SK-N-SH treated with all-trans-retinoic acid at 6 μM for 48 hours (cell line): ENCODE measurements at regions not wholly inside any gene's neighbourhood (a gene's known extent, or its start where the extent isn't known, plus 50 kb on each side); places are given as distances from the start of the nearest gene placed in this dataset.

Source experiments
- ATAC-seq: fragments of 200-7000 bp; cut with Tn5 transposase; 3 replicates; pipeline ENCODE4 v1.9.1; 2020; ENCODE audit warnings: mild to moderate bottlenecking, moderate library complexity
- ARNTL ChIP-seq: fragments of 450-650 bp; formaldehyde crosslinking; IDR thresholded peaks from 2 replicates; pipeline ENCODE4 v1.5.0; 2020; ENCODE audit warnings: low read depth, mild to moderate bottlenecking, moderate library complexity, borderline replicate concordance
- BACH2 ChIP-seq: fragments of 250-450 bp; sonication (Bioruptor Pico); IDR thresholded peaks from 2 replicates; pipeline ENCODE4 v1.9.0; 2021; ENCODE audit warnings: mild to moderate bottlenecking, borderline replicate concordance
- CSDC2 ChIP-seq: fragments of 250-450 bp; sonication (Bioruptor Pico); IDR thresholded peaks from 2 replicates; pipeline ENCODE4 v1.5.0; 2020; ENCODE audit warnings: mild to moderate bottlenecking, moderate library complexity
- GLIS3 ChIP-seq: fragments of 250-450 bp; sonication (Bioruptor Pico); IDR thresholded peaks from 2 replicates; pipeline ENCODE4 v1.5.0; 2020; ENCODE audit warnings: mild to moderate bottlenecking, moderate library complexity
- ISL1 ChIP-seq: fragments of 250-450 bp; sonication (Bioruptor Pico); IDR thresholded peaks from 2 replicates; pipeline ENCODE4 v2.1.2; 2022; ENCODE audit warnings: mild to moderate bottlenecking, moderate library complexity
- PPARA ChIP-seq: fragments of 250-450 bp; sonication (Bioruptor Pico); IDR thresholded peaks from 2 replicates; pipeline ENCODE4 v1.5.0; 2020; ENCODE audit warnings: mild to moderate bottlenecking, borderline replicate concordance
- SNAI2 ChIP-seq: fragments of 250-450 bp; sonication (Bioruptor Pico); IDR thresholded peaks from 2 replicates; pipeline ENCODE4 v1.5.0; 2020; ENCODE audit warnings: mild to moderate bottlenecking, moderate library complexity
- TCF4 ChIP-seq: fragments of 250-450 bp; sonication (Bioruptor Pico); IDR thresholded peaks from 2 replicates; pipeline ENCODE4 v1.8.0; 2021; ENCODE audit warnings: mild to moderate bottlenecking, moderate library complexity, borderline replicate concordance
- TOX ChIP-seq: fragments of 250-450 bp; sonication (Bioruptor Pico); IDR thresholded peaks from 2 replicates; pipeline ENCODE4 v1.8.0; 2021; ENCODE audit warnings: mild to moderate bottlenecking, moderate library complexity, borderline replicate concordance
- ZC3H10 ChIP-seq: fragments of 250-450 bp; sonication (Bioruptor Pico); IDR thresholded peaks from 2 replicates; pipeline ENCODE4 v1.5.1; 2021; ENCODE audit warnings: mild to moderate bottlenecking, moderate library complexity
- ZFP3 ChIP-seq: fragments of 250-450 bp; sonication (Bioruptor Pico); IDR thresholded peaks from 2 replicates; pipeline ENCODE4 v1.5.0; 2020; ENCODE audit warnings: mild to moderate bottlenecking, moderate library complexity
- ZNF565 ChIP-seq: fragments of 450-650 bp; formaldehyde crosslinking; conservative IDR thresholded peaks from 2 replicates; pipeline ENCODE4 v1.5.0; 2020; ENCODE audit warnings: low read depth, mild to moderate bottlenecking, moderate library complexity
- ZNF70 ChIP-seq: fragments of 450-650 bp; formaldehyde crosslinking; IDR thresholded peaks from 2 replicates; pipeline ENCODE4 v1.5.0; 2020; ENCODE audit warnings: mild to moderate bottlenecking, moderate library complexity
- TF ChIP-seq, protein P1 (sequence below): fragments of 250-450 bp; sonication (Bioruptor Pico); IDR thresholded peaks from 2 replicates; pipeline ENCODE4 v1.5.1; 2021; ENCODE audit warnings: mild to moderate bottlenecking, moderate library complexity
- TF ChIP-seq, protein P2 (sequence below): fragments of 250-450 bp; sonication (Bioruptor Pico); IDR thresholded peaks from 2 replicates; pipeline ENCODE4 v1.5.0; 2020; ENCODE audit warnings: mild to moderate bottlenecking, moderate library complexity
- TF ChIP-seq, protein P3 (sequence below): fragments of 250-450 bp; sonication (Bioruptor Pico); IDR thresholded peaks from 2 replicates; pipeline ENCODE4 v1.8.0; 2020; ENCODE audit warnings: mild to moderate bottlenecking, moderate library complexity, borderline replicate concordance
- TF ChIP-seq, protein P4 (sequence below): fragments of 250-450 bp; sonication (Bioruptor Pico); IDR thresholded peaks from 2 replicates; pipeline ENCODE4 v1.5.1; 2020; ENCODE audit warnings: low read depth, mild to moderate bottlenecking, moderate library complexity

DNA sequence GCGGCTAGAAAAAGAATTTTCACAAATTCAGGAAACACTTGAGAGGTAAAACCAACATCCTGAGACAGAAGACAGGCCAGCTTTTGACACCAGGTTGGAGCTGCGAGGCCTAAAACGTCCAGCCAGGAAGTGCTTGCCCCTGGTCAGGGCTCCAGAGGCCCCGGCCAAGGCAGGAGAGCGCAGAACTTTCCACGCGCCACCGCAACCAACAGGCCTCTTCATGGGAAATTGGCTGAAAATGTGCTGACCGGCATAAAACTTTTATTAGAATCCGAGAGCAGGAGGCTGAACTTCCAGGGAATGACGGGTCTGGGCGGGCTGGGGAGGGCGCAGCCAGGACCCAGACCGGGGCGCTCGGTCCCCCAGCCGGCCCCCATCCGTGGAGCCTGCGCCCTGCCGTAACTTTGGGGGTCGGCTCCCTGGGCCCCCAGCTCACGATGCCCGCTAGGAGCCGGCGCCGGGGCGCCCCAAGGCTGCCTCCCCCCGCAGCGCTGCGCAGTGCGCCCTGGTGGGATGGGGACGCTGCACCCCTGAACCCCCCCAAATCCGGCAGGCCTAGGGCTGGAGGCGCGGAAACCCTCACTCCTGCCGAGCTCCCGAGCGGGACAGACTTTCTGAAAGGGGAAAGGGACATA lies 414.0 kb upstream of the MKI67 start (continued):
- TF ChIP-seq, protein P1, sequence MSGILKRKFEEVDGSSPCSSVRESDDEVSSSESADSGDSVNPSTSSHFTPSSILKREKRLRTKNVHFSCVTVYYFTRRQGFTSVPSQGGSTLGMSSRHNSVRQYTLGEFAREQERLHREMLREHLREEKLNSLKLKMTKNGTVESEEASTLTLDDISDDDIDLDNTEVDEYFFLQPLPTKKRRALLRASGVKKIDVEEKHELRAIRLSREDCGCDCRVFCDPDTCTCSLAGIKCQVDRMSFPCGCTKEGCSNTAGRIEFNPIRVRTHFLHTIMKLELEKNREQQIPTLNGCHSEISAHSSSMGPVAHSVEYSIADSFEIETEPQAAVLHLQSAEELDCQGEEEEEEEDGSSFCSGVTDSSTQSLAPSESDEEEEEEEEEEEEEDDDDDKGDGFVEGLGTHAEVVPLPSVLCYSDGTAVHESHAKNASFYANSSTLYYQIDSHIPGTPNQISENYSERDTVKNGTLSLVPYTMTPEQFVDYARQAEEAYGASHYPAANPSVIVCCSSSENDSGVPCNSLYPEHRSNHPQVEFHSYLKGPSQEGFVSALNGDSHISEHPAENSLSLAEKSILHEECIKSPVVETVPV (CRISPR knock-in tag), result no peak
- no peak for TF ChIP-seq CSDC2 (CRISPR knock-in tag)
- TF ChIP-seq SNAI2 (CRISPR knock-in tag), result no peak
- TF ChIP-seq ARNTL, result no peak
- no peak for TF ChIP-seq ZFP3 (CRISPR knock-in tag)
- TF ChIP-seq, protein P2, sequence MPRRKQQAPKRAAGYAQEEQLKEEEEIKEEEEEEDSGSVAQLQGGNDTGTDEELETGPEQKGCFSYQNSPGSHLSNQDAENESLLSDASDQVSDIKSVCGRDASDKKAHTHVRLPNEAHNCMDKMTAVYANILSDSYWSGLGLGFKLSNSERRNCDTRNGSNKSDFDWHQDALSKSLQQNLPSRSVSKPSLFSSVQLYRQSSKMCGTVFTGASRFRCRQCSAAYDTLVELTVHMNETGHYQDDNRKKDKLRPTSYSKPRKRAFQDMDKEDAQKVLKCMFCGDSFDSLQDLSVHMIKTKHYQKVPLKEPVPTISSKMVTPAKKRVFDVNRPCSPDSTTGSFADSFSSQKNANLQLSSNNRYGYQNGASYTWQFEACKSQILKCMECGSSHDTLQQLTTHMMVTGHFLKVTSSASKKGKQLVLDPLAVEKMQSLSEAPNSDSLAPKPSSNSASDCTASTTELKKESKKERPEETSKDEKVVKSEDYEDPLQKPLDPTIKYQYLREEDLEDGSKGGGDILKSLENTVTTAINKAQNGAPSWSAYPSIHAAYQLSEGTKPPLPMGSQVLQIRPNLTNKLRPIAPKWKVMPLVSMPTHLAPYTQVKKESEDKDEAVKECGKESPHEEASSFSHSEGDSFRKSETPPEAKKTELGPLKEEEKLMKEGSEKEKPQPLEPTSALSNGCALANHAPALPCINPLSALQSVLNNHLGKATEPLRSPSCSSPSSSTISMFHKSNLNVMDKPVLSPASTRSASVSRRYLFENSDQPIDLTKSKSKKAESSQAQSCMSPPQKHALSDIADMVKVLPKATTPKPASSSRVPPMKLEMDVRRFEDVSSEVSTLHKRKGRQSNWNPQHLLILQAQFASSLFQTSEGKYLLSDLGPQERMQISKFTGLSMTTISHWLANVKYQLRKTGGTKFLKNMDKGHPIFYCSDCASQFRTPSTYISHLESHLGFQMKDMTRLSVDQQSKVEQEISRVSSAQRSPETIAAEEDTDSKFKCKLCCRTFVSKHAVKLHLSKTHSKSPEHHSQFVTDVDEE, result no peak
- no peak for TF ChIP-seq ZNF565 (CRISPR knock-in tag)
- TF ChIP-seq TCF4 (CRISPR knock-in tag), result no peak

DNA sequence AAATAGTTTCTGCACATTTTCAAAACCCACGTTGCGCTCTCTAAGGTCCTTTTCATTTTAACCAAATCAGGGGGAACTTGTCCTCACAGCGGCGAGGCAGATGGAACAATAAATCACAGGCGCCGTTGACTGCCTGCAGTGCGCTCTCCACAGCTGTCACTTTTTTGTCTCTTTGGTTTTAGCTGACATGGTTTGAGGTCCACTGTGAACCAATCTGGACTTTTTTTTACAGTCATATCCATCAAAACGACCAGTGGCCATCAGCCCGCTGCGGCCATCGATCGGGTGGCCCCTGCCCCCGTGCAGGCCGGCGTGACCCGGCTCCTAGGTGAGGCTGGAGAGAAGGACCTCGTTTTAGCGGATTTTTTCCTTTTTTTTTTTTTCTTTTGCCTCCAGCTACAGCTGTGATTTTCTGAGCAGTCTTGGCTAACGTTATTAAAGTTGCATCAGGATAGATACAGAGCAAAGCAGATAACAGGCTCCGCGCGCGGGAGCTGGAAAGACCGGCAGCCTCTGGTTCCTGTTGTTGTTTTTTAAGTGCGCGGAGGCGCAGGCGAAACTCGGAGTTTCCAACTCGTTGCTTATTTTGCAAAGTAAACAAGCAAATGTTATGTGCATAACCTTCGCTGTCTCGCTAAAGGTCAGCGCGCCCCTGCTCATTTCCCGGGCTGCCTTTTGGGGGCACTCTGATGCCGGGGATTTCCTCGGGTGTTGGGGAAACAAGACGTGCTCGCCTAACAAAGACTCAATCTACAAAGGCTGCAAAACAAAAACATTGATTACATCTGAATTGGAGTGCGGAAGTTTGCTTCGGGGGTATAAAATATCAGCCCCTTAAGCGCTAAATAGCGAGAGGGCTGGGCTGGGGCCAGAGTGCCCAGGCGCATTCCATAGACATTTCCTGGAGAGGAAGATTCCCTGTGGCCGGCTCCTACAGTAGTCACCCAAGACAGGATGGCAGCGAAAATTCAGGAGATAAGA lies 414.8 kb upstream of the MKI67 start:
- no peak; the same call in 2 of the 3 replicates for ATAC-seq
- no peak for TF ChIP-seq ARNTL
- no peak for TF ChIP-seq TOX (CRISPR knock-in tag)
- no peak for TF ChIP-seq BACH2 (CRISPR knock-in tag)
- TF ChIP-seq, protein P3, sequence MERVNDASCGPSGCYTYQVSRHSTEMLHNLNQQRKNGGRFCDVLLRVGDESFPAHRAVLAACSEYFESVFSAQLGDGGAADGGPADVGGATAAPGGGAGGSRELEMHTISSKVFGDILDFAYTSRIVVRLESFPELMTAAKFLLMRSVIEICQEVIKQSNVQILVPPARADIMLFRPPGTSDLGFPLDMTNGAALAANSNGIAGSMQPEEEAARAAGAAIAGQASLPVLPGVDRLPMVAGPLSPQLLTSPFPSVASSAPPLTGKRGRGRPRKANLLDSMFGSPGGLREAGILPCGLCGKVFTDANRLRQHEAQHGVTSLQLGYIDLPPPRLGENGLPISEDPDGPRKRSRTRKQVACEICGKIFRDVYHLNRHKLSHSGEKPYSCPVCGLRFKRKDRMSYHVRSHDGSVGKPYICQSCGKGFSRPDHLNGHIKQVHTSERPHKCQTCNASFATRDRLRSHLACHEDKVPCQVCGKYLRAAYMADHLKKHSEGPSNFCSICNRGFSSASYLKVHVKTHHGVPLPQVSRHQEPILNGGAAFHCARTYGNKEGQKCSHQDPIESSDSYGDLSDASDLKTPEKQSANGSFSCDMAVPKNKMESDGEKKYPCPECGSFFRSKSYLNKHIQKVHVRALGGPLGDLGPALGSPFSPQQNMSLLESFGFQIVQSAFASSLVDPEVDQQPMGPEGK (CRISPR knock-in tag), result no peak
- TF ChIP-seq ZNF70, result no peak
- no peak for TF ChIP-seq ZC3H10 (CRISPR knock-in tag)
- TF ChIP-seq ZFP3 (CRISPR knock-in tag), result no peak
- TF ChIP-seq, protein P1 (CRISPR knock-in tag), result no peak
- TF ChIP-seq, protein P4, sequence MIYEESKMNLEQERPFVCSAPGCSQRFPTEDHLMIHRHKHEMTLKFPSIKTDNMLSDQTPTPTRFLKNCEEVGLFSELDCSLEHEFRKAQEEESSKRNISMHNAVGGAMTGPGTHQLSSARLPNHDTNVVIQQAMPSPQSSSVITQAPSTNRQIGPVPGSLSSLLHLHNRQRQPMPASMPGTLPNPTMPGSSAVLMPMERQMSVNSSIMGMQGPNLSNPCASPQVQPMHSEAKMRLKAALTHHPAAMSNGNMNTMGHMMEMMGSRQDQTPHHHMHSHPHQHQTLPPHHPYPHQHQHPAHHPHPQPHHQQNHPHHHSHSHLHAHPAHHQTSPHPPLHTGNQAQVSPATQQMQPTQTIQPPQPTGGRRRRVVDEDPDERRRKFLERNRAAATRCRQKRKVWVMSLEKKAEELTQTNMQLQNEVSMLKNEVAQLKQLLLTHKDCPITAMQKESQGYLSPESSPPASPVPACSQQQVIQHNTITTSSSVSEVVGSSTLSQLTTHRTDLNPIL (CRISPR knock-in tag), result no peak
- TF ChIP-seq ZNF565 (CRISPR knock-in tag), result no peak
- no peak for TF ChIP-seq ISL1
- no peak for TF ChIP-seq TCF4 (CRISPR knock-in tag)
- TF ChIP-seq, protein P2, result no peak
- no peak for TF ChIP-seq CSDC2 (CRISPR knock-in tag)
- no peak for TF ChIP-seq GLIS3 (CRISPR knock-in tag)
- TF ChIP-seq PPARA (CRISPR knock-in tag), result no peak
